AG09309 (cell line): ENCODE measurements at regions not wholly inside any gene's neighbourhood (a gene's known extent, or its start where the extent isn't known, plus 50 kb on each side); places are given as distances from the start of the nearest gene placed in this dataset.

Source experiments
- DNase-seq: peaks from one replicate; pipeline ENCODE4 v3.0.0-alpha.2; 2010; ENCODE audit warnings: low read depth
- H3K4me3 ChIP-seq: 2 replicates; pipeline ENCODE4 v1.5.1; 2011; ENCODE audit warnings: mild to moderate bottlenecking, low read depth, low read length, moderate library complexity; ENCODE audit not compliant: control insufficient read depth
- CTCF ChIP-seq: IDR thresholded peaks from 2 replicates; pipeline ENCODE4 v1.5.1; 2011; ENCODE audit warnings: mild to moderate bottlenecking, low read depth, low read length, inconsistent platforms; ENCODE audit not compliant: insufficient read depth, control insufficient read depth; ENCODE audit errors: missing control alignments

DNA sequence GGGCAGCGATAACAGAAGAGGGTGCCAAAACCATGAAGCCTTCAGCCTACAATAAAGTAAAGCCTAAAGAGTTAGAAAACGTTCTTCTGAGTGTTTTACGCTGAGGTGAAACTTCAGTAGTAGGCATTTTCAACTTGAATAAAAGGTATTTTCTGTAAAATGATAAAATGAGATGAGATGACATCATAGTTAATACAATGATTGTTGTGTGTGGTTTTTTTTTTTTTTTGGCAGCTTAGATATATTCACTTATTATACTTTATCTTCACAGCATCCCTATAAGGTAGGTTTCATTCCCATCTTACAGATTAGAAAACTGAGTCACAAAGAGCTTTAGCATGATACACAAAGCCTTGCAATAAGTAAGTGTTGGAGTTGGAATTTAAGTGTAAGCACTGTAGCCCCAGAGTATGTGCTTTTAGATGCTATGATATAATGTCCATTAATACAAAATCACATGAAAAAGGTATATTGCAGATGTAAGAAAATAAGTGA, 291.9 kb upstream of the GRM7 start:
- DNase-seq = no peak
- no peak for TF ChIP-seq CTCF
- no peak overlapping the region for H3K4me3 ChIP-seq

DNA sequence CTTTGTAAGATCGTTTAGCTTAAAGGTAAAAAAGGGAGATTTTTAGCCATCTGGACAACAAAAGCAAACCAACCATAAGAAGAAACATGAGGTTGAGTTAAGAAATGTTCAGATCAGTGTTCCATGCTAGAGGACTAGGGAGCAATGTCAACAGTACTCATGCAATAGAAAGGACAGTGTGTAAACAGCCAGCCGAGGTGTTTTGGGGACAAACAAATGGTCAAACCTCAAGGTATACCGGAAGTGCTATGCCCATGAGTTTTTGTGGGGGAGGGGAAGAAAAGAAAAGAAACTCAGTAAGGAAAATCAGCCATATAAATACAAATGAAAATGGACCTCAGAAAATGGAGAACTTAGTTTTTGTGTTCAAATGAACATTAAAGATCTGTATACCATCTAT, 289.5 kb upstream of the GRM7 start:
- no peak for DNase-seq
- no peak for TF ChIP-seq CTCF
- H3K4me3 ChIP-seq = no peak overlapping the region

- no peak for TF ChIP-seq CTCF
- H3K4me3 ChIP-seq = no peak overlapping the region
- no peak for DNase-seq
Measured at GRCh38 chr3:6577584-6577983, 283.3 kb upstream of the GRM7 start.

GRCh38 chr3:6578526-6578925, 282.4 kb upstream of the GRM7 start:
- no peak for DNase-seq
- no peak overlapping the region for H3K4me3 ChIP-seq
- TF ChIP-seq CTCF = no peak

DNA sequence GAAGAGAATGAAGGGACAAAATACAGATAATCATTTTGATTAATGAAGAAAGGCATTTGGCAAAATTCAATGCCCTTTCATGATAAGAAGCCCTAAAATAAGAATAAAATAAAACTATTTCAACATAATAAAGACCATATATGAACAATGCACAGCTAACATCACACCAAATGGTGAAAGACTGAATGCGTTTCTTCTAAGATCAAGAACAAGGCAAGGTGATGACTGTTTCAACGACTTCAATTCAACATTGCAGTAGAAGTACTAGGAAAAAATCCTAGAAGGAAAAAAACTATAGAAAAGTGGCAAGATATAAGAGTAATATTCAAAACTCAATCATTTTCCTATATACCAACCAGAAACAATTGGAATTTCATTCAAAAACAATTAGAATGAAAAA, 280.1 kb upstream of the GRM7 start:
- H3K4me3 ChIP-seq = no peak overlapping the region
- DNase-seq = no peak
- no peak for TF ChIP-seq CTCF

DNA sequence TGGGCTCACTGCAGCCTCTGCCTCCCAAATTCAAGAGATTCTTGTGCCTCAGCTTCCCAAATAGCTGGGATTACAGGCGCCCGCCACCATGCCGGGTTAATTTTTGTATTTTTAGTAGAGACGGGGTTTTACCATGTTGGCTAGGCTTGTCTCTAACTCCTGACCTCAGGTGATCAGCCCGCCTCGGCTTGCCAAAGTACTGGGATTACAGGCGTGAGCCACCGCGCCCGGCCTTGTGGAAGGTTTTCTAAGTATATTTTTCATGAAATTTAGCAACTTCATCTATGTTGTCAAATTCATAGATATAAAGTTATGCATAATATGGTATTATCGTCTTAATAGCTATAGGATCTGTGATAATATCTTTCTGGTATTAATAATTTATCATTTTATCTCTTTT, 275.6 kb upstream of the GRM7 start:
- TF ChIP-seq CTCF = no peak
- DNase-seq = no peak
- no peak overlapping the region for H3K4me3 ChIP-seq

GRCh38 chr3:6600237-6600636, 260.7 kb upstream of the GRM7 start:
- no peak for DNase-seq
- TF ChIP-seq CTCF = no peak
- H3K4me3 ChIP-seq = no peak overlapping the region
